ENCODE measurements at regions not wholly inside any gene's neighbourhood (a gene's known extent, or its start where the extent isn't known, plus 50 kb on each side); places are given as distances from the start of the nearest gene placed in this dataset.

GRCh38 chr12:45669792-45670191 is 59.7 kb upstream of the ARID2 start:
- no peak for DNase-seq (ENCODE audit: low read depth)

GRCh38 chr12:45670346-45671065 is 59.0 kb upstream of the ARID2 start:
- DNase-seq (ENCODE audit: low read depth), result no peak

GRCh38 chr12:45671254-45671653 is 58.3 kb upstream of the ARID2 start:
- DNase-seq (ENCODE audit: low read depth), result no peak

- no peak for DNase-seq (ENCODE audit: low read depth)
Observed at GRCh38 chr12:45674181-45674977, 55.1 kb upstream of the ARID2 start.

- no peak for DNase-seq (ENCODE audit: low read depth)
Observed at GRCh38 chr12:45675534-45675933, 54.0 kb upstream of the ARID2 start.
